GM19452 (cell line): ENCODE measurements at regions not wholly inside any gene's neighbourhood (a gene's known extent, or its start where the extent isn't known, plus 50 kb on each side); places are given as distances from the start of the nearest gene placed in this dataset.

ENCODE experiments used
- ATAC-seq: cut with Tn5 transposase; IDR thresholded peaks from one replicate; pipeline ENCODE4 v1.9.1; 2021; ENCODE audit not compliant: unreplicated experiment

DNA sequence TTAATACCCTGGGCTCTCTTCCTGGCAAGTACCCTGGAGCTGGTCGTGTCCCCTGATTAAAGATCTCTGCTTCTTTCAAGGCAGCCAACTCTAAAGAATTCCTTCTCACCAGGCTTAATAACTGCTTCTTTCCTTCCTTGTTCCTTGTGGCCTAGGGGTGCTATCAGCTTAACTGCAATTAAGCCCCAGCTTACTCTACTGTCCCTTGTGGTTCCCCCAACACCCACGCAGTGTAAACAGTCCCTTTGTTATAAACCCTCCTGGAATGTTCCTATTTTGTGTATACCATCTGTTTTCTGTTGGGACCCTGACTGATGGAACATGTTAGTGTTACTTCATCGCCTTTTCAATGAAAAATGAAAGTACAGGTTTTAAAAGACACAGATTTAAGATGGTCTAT lies 126.4 kb upstream of the KIRREL3 start:
- no peak for ATAC-seq

DNA sequence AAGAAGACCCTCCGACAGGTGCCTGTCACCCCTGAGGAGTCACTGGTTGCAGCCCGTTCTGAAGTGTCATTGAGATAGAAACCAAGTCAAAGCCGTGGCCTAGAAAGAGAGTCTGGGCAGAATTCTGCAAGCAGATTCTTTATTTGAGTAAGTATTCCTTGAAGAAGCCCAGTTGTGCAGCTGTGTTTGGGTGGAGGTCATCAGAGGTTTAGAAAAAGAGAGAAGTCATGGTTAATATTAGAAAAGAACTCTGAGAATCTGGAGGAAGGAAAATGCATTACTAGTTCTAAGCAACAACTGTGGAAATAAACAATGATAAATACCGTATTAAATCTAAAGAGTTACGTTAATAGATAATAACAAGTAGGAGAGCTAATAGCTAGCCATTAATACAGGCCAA lies 118.8 kb upstream of the KIRREL3 start:
- ATAC-seq, result no peak

DNA sequence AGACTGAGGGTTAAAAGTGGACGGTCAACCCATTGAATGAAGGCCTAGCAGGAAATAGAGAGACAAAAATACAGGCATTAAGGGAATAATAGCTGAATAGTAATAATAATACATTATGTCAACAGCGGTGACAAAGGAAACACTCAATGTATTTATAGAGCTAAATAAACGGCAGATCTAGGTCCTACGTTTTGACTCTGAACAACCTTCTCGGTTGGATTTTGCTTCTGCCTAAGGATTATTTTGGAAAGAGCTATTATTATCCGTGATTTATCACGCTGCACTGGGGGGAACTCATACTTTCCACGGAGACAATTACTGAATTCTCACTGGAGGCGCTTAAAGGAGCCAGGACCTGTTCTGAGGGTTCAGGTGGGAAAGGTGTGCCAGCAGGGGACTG lies 118.2 kb upstream of the KIRREL3 start:
- ATAC-seq, result no peak

DNA sequence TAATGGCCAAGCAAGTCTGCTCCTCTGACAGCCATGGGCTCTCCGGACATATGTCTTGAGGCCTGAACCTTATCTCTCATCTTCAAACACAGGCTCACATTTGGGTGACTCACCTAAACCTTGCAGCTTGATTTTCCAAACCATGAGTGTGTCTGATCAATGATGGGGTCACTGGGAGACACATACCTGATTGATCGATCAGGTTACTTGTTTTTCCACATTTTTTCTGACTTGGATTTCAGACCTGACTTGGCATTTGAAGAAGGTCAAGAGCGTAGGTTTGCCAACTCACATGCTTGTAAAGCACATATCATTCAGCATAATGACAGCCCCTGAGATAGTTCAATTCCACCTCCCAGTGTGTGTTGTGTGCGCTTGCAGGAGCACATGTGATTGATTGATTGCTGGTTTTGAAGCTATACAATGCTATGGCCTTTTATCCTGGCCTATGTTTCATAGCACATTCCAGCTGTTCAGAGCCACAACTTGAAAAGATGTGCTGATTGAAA lies 116.7 kb upstream of the KIRREL3 start:
- ATAC-seq, result no peak

DNA sequence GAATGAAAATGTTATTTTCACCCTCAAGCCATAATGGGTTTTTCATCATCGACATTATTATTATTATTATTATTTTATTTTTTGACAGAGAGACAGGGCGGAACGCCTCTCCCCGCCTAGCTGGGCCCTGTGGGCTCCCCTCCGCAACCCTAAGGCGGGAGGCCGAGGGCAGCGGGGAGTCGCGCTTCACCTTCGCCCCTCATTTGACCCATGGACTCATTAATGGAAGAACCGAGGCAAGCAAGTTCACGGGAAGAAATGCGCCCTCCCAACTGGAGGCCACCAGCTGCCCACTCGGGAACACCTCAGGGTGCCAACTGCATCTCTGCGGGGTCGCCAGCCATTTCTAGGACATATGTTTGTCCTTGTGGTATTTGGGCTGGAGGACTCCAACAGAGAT lies 115.3 kb upstream of the KIRREL3 start:
- no peak for ATAC-seq

DNA sequence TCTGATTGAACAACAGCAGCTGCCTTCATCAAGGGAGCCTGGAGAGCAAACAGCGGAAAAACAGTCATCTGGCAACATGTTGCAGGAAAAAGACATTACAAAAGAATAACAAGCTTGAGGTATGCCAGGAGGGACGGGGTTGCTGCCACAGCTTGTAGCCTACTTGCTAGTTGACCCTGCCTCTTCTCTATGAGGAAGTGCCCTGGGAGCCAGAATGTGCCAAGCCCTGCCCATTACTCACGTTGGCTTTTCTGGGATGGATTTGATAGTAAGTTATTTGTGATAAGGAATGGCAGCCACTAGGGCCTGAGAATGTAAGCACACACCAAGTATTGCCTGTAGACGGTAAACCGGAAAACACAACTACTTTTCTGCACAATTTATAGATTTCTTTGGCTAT lies 113.5 kb upstream of the KIRREL3 start:
- ATAC-seq, result no peak

- ATAC-seq, result no peak
These were observed 110.0 kb upstream of the KIRREL3 start for GRCh38 chr11:127110542-127110941.

- ATAC-seq, result no peak
These were observed 109.4 kb upstream of the KIRREL3 start for GRCh38 chr11:127109796-127110480.

- no peak for ATAC-seq
These were observed 108.3 kb upstream of the KIRREL3 start for GRCh38 chr11:127108838-127109237.

GRCh38 chr11:127106938-127107337 lies 106.4 kb upstream of the KIRREL3 start:
- no peak for ATAC-seq

DNA sequence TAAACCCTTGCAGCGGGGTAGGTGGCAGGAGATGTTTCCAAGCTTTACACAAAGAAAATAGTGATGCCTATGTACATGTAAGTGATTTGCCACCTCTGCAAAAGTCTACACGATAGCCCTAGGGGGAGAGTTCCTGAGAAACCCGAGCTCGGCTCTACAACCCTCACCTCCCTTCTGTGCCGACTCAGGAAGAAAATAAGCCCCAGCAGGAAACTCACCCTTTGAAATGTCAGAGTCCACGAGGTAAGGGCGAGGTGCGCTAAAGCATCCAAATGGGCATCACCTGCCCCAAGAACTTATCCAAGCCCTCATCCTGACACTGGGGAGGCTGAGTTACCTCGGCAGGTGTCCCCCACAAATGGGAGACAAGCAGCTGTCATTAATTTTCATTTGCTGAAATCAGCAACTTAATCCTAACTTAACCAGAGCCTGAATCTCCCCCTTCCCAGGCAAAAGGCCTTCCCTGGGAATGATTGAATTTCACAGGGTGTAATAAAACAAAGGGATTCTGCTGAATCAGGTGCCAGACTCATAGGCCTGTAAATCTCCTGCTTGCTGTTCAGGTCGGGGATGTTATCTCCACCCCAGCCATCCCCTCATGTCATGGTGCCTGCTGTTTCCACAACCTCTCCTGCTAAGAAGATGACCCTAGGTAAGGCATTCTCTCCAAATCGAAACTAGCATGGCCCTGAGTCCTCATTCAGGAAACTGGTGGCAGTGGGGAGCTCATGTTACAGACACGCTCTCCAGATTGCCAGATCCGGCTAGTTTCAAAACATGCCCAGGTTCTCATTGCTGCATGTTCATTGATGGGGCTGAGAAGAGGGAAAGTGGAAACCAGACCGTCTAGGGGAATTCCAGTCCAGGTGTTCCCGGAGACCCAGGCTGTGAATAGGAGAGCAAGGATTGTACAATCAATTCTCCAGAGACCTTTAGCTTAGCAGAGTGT lies 105.3 kb upstream of the KIRREL3 start:
- no peak for ATAC-seq

GRCh38 chr11:127103586-127104388 lies 103.2 kb upstream of the KIRREL3 start:
- ATAC-seq, result no peak

- ATAC-seq, result no peak
These were observed 98.1 kb upstream of the KIRREL3 start for GRCh38 chr11:127098684-127099083.

GRCh38 chr11:127080735-127081134 lies 80.2 kb upstream of the KIRREL3 start:
- no peak for ATAC-seq

DNA sequence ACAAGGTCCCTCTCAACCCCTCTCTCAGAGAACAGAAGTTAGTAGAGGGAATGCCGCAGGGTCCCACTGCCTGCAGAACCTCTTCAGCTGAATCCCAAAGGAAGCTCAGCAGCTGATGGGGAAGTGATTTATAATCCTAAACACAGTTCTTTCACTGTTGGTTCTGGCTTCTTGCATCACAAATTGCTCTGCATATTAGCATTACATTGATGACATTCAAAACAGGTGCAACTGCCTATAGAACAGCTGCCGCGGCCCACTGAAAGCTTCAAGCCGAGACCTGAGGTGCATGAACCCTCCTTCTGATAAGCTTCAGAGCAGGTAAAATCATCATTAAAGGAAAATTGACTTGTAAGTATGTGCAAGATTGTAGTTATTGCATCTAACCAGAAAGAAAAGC lies 75.2 kb upstream of the KIRREL3 start:
- ATAC-seq, result no peak

GRCh38 chr11:127074151-127074761 lies 73.7 kb upstream of the KIRREL3 start:
- peak; percentile 89 for ATAC-seq

GRCh38 chr11:127073621-127074020 lies 73.1 kb upstream of the KIRREL3 start:
- ATAC-seq, result no peak

DNA sequence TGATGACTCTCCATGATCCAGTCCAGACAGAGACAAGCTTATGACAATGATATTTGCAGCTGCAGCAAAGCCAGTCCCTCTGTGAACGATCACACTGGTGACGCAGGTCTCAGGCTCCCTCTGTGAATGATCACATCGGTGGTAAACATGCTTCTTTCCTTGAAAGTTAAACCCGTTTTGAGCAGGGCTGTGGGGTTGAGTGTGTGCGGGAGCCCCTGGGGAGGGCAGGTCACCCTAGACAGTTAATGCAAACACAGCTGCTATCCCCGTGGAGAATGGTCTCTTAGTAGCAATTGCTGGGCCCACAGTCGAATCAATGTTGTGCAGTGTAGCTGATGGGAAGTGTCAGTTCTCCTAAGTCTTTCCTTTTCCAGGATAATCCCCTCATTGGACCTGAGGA lies 71.0 kb upstream of the KIRREL3 start:
- no peak for ATAC-seq

GRCh38 chr11:127070808-127071207 lies 70.2 kb upstream of the KIRREL3 start:
- no peak for ATAC-seq

DNA sequence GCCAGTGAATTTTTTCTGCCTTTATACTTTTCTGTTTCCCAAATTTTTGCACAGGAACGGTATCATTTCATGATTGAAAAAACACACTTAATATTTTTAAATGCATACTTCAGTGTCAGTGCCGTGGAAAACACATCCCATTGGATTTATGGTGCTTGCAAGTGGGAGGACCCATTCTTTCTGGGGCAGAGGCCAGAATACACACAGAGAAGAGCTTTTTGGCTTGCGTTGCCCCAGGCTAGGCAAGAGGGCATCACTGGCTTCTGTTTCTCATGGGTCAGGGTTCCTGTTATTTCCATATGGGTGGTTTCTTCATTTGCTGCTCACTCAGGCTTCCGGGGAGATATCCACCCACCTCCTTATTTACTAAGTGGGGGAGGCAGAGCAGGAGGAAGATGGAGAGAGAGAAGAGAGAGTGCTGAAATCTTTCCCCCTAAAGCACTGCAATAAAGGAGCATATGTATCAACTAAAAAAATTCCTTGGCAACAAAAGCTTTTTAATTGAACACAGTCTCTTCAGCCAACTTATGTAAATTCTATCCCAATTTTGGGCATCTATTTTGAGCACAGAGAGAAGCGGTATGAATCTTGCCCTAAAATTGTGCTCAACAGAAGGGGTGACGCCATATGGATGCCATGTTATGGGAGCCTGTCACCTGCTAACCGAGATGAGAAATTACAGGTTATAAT lies 66.0 kb upstream of the KIRREL3 start:
- no peak for ATAC-seq
